ENCODE measurements at regions not wholly inside any gene's neighbourhood (a gene's known extent, or its start where the extent isn't known, plus 50 kb on each side); places are given as distances from the start of the nearest gene placed in this dataset.
"Not testable (repeated sequence)": the region's sequence is repeated elsewhere in the genome, so short reads cannot be mapped to it uniquely, and the experiment has no call there.

- no peak for DNase-seq (ENCODE audit: low spot score)
These were observed 419.1 kb upstream of the LCORL start for GRCh38 chr4:18440527-18441202.

GRCh38 chr4:18439311-18439710, 417.8 kb upstream of the LCORL start:
- DNase-seq (ENCODE audit: low spot score), result no peak

GRCh38 chr4:18435781-18436180, 414.2 kb upstream of the LCORL start:
- DNase-seq (ENCODE audit: low spot score), result no peak

GRCh38 chr4:18422685-18423084, 401.1 kb upstream of the LCORL start:
- no peak for DNase-seq (ENCODE audit: low spot score)

- DNase-seq (ENCODE audit: low spot score), result no peak
These were observed 400.0 kb upstream of the LCORL start for GRCh38 chr4:18421519-18421918.

GRCh38 chr4:18419780-18420179, 398.2 kb upstream of the LCORL start:
- no peak for DNase-seq (ENCODE audit: low spot score)

- DNase-seq (ENCODE audit: low spot score), result not testable (repeated sequence)
These were observed 396.8 kb upstream of the LCORL start for GRCh38 chr4:18418195-18418898.

- not testable (repeated sequence) for DNase-seq (ENCODE audit: low spot score)
These were observed 396.1 kb upstream of the LCORL start for GRCh38 chr4:18417651-18418050.

GRCh38 chr4:18406264-18406663, 384.7 kb upstream of the LCORL start:
- DNase-seq (ENCODE audit: low spot score), result no peak

- no peak for DNase-seq (ENCODE audit: low spot score)
These were observed 383.5 kb upstream of the LCORL start for GRCh38 chr4:18405054-18405453.

- DNase-seq (ENCODE audit: low spot score), result no peak
These were observed 383.1 kb upstream of the LCORL start for GRCh38 chr4:18404642-18405041.

GRCh38 chr4:18403327-18403726, 381.8 kb upstream of the LCORL start:
- no peak for DNase-seq (ENCODE audit: low spot score)

- no peak for DNase-seq (ENCODE audit: low spot score)
These were observed 380.3 kb upstream of the LCORL start for GRCh38 chr4:18401868-18402267.

- DNase-seq (ENCODE audit: low spot score), result no peak
These were observed 379.9 kb upstream of the LCORL start for GRCh38 chr4:18401425-18401824.

GRCh38 chr4:18398661-18399060, 377.1 kb upstream of the LCORL start:
- no peak for DNase-seq (ENCODE audit: low spot score)

- no peak for DNase-seq (ENCODE audit: low spot score)
These were observed 376.3 kb upstream of the LCORL start for GRCh38 chr4:18397681-18398390.

- DNase-seq (ENCODE audit: low spot score), result no peak
These were observed 373.1 kb upstream of the LCORL start for GRCh38 chr4:18394656-18395055.

- no peak for DNase-seq (ENCODE audit: low spot score)
These were observed 369.8 kb upstream of the LCORL start for GRCh38 chr4:18391354-18391728.

- no peak for DNase-seq (ENCODE audit: low spot score)
These were observed 369.2 kb upstream of the LCORL start for GRCh38 chr4:18390655-18391353.

GRCh38 chr4:18389115-18389514, 367.6 kb upstream of the LCORL start:
- no peak for DNase-seq (ENCODE audit: low spot score)

- DNase-seq (ENCODE audit: low spot score), result no peak
These were observed 366.5 kb upstream of the LCORL start for GRCh38 chr4:18388039-18388438.

- no peak for DNase-seq (ENCODE audit: low spot score)
These were observed 359.6 kb upstream of the LCORL start for GRCh38 chr4:18381186-18381585.

GRCh38 chr4:18369561-18369960, 348.0 kb upstream of the LCORL start:
- no peak for DNase-seq (ENCODE audit: low spot score)
